ENCODE measurements at regions not wholly inside any gene's neighbourhood (a gene's known extent, or its start where the extent isn't known, plus 50 kb on each side); places are given as distances from the start of the nearest gene placed in this dataset.

DNA sequence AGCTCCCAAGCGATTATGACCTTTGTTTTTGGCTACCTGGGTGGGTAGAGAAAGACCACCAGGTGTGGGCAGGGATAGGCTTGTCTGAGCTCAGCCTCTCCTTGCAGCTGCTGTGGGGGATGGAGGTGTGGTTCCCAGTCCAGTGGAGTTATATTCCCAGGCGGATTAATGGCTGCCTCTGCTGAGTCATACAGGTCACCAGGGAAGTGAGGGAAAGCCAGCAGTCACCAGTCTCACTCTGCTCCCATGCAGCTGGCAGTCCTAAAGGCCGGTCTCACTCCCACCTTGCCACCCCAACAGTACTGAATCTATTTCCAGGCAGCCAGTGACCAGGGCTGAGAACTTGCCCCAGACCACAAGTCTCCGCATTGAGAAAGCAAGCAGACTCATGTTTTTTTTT lies 399.2 kb downstream of the VRK1 start:
- peaks cover 16% of the 10 kb centered on the region for H3K27me3 Mint-ChIP-seq (ENCODE audit: low read depth)
- DNase-seq, result no peak
- H3K27ac Mint-ChIP-seq, result no peak overlapping the region
- peaks cover 3% of the 10 kb centered on the region for H3K9me3 Mint-ChIP-seq (ENCODE audit: insufficient read depth)
- ATAC-seq, result no peak
- no peaks in the 10 kb centered on the region for H3K36me3 Mint-ChIP-seq (ENCODE audit: low read depth)
- peaks cover 6% of the 10 kb centered on the region for H3K4me1 Mint-ChIP-seq (ENCODE audit: low read depth)
- ChIA-PET POLR2A (no interaction called here), CTCF (no interaction called here)
- no peak overlapping the region for H3K4me3 Mint-ChIP-seq

GRCh38 chr14:97198813-97199212 lies 401.6 kb downstream of the VRK1 start:
- Mint-ChIP-seq H3K27me3 (ENCODE audit: low read depth) (peaks cover 4% of the 10 kb centered on the region), H3K4me1 (ENCODE audit: low read depth) (peaks cover 3% of the 10 kb centered on the region), H3K36me3 (ENCODE audit: low read depth) (no peaks in the 10 kb centered on the region), H3K27ac (no peak overlapping the region), H3K9me3 (ENCODE audit: insufficient read depth) (peaks cover 3% of the 10 kb centered on the region), H3K4me3 (no peak overlapping the region)
- POLR2A ChIA-PET, result no interaction called here
- DNase-seq (peak; percentile 39), ATAC-seq (no peak)
- CTCF ChIA-PET, result no interaction called here

DNA sequence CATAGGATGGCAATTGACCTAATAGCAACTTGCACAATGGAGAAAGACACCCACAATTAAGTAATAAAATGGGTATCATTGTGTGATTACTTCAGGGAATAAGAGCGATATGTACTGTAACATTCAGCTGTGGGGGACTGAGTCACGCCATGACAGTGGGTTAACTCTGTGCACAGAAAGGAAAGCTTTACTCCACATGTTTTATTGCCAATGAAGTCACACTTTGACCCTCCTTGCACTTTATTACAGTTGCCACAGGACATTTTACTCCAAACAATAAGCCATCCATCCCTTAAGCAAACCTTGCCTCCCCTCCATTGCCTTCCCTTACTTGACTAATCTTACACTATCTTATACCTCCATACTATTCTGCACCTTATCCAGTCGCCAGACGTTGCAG lies 403.1 kb downstream of the VRK1 start:
- Mint-ChIP-seq H3K27me3 (ENCODE audit: low read depth) (peaks cover 9% of the 10 kb centered on the region), H3K4me1 (ENCODE audit: low read depth) (peaks cover 3% of the 10 kb centered on the region), H3K36me3 (ENCODE audit: low read depth) (no peaks in the 10 kb centered on the region), H3K27ac (no peak overlapping the region), H3K9me3 (ENCODE audit: insufficient read depth) (peaks cover 3% of the 10 kb centered on the region), H3K4me3 (no peak overlapping the region)
- ChIA-PET CTCF (no interaction called here), POLR2A (no interaction called here)
- DNase-seq (no peak), ATAC-seq (no peak)

DNA sequence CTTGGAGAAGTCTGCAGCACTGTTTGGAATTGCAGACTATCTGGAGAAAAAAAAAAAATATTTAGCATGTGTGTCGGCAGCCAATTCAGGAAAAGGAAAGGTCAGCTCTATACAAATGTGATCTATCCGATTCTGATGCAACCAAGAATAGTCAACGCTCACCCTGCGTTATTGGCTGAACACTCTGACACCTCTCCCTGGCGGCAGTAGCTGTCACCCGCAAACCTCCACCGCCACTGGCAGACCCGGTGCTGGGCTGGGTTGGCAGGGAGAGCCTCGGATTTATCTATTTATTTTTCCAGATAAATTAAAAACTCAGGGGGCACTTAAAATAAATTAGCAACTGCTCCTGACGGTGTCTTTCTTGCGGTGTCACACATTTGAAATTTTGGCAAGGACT lies 409.7 kb downstream of the VRK1 start:
- peaks cover 17% of the 10 kb centered on the region for H3K27me3 Mint-ChIP-seq (ENCODE audit: low read depth)
- CTCF ChIA-PET, result interaction anchor here (0.7 kb wide), 1 partner anchor 23 kb away, joined by 3 read pairs; no protein-coding TSS in a partner anchor
- H3K9me3 Mint-ChIP-seq (ENCODE audit: insufficient read depth), result no peaks in the 10 kb centered on the region
- ATAC-seq (no peak), DNase-seq (no peak)
- H3K4me1 Mint-ChIP-seq (ENCODE audit: low read depth), result no peaks in the 10 kb centered on the region
- H3K36me3 Mint-ChIP-seq (ENCODE audit: low read depth), result no peaks in the 10 kb centered on the region
- POLR2A ChIA-PET, result no interaction called here
- no peak overlapping the region for H3K4me3 Mint-ChIP-seq
- H3K27ac Mint-ChIP-seq, result no peak overlapping the region

DNA sequence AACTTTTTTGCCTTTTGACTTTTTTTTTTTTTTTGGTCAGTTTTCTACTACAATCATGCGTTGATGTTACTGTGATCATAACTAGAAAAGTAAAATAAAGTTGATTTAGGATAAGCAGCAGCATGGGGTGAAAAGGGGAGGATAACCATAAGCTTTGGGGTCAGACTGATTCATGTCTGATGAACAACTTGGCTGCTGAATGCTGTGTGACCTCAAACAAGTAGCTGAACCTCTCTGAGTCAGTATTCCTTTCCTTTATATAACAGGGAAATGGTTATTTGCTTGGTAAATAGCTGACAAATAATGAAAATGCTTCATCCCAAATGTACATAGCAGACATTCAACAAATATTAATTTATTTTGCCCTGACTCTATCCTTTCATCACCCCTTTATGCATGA lies 413.0 kb downstream of the VRK1 start:
- ATAC-seq (no peak), DNase-seq (no peak)
- Mint-ChIP-seq H3K4me3 (no peak overlapping the region), H3K27ac (no peak overlapping the region), H3K36me3 (ENCODE audit: low read depth) (no peaks in the 10 kb centered on the region), H3K4me1 (ENCODE audit: low read depth) (no peaks in the 10 kb centered on the region), H3K27me3 (ENCODE audit: low read depth) (peaks cover 14% of the 10 kb centered on the region), H3K9me3 (ENCODE audit: insufficient read depth) (no peaks in the 10 kb centered on the region)
- ChIA-PET POLR2A (no interaction called here), CTCF (no interaction called here)

- no peaks in the 10 kb centered on the region for H3K9me3 Mint-ChIP-seq (ENCODE audit: insufficient read depth)
These were observed 415.2 kb downstream of the VRK1 start for GRCh38 chr14:97212399-97212798.

DNA sequence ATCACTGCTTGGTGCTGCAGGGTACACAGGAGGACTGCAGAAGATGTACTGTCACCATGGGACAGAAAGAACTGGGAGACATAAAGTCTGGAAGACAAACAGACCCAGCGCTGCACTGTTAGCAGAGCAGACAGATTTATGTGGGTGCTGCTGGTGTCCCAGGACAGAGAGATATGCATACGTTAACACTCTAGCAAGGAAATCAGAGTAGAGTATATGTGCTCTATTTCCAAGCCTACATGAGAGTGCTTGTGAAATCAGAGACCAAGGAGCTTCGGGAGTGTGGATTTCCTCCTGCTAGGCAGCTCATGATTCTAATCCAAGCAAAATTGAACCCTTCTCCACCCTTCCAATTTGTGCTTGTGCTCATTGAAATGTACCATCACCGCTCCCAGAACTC lies 416.5 kb downstream of the VRK1 start:
- no peaks in the 10 kb centered on the region for H3K9me3 Mint-ChIP-seq (ENCODE audit: insufficient read depth)
- ChIA-PET POLR2A (no interaction called here), CTCF (no interaction called here)
- peaks cover 32% of the 10 kb centered on the region for H3K27me3 Mint-ChIP-seq (ENCODE audit: low read depth)
- no peak overlapping the region for H3K27ac Mint-ChIP-seq
- no peak overlapping the region for H3K4me3 Mint-ChIP-seq
- ATAC-seq, result no peak
- H3K4me1 Mint-ChIP-seq (ENCODE audit: low read depth), result peaks cover 13% of the 10 kb centered on the region
- no peaks in the 10 kb centered on the region for H3K36me3 Mint-ChIP-seq (ENCODE audit: low read depth)
- no peak for DNase-seq

More at GRCh38 chr14:97212399-97212798, 415.2 kb downstream of the VRK1 start:
- peaks cover 23% of the 10 kb centered on the region for H3K27me3 Mint-ChIP-seq (ENCODE audit: low read depth)
- no peak overlapping the region for H3K4me3 Mint-ChIP-seq
- H3K27ac Mint-ChIP-seq, result no peak overlapping the region
- POLR2A ChIA-PET, result interaction anchor here (0.6 kb wide), 1 partner anchor 35 kb away, joined by 3 read pairs; no protein-coding TSS in a partner anchor
- CTCF ChIA-PET, result no interaction called here
- ATAC-seq (no peak), DNase-seq (no peak)
- peaks cover 3% of the 10 kb centered on the region for H3K4me1 Mint-ChIP-seq (ENCODE audit: low read depth)
- H3K36me3 Mint-ChIP-seq (ENCODE audit: low read depth), result no peaks in the 10 kb centered on the region

DNA sequence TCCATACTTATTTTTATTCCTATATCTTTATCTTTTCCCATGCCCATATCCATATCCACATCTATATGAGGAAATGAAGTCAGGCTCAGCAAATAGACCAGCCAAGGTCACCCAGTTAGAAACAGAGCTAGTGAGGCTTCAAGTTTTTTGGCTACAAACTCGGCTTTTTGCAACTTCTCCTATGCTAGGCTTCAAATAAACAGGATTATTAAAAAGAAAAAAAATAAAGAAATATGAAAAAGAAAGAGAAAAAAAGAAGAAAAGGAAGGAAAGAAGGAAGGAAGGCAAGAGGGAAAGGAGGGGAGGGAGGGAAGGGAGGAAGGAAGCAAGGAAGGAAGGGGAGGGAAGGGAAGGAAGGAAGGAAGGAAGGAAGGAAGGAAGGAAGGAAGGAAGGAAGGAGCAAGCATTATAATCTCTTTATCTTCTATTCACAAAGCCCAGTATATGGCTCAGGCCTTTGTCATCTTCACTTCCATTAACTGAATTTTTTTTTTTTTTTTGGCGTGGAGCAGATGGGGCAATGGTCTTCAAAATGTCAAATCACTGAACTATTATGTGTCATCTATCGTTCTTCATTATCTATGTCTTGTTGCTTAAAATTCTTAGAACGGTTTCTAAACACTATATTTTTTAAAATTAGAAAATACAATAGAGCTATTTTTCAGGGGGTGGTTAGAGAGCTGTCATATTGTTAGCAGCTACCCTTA lies 418.2 kb downstream of the VRK1 start:
- POLR2A ChIA-PET, result no interaction called here
- no peaks in the 10 kb centered on the region for H3K36me3 Mint-ChIP-seq (ENCODE audit: low read depth)

DNA sequence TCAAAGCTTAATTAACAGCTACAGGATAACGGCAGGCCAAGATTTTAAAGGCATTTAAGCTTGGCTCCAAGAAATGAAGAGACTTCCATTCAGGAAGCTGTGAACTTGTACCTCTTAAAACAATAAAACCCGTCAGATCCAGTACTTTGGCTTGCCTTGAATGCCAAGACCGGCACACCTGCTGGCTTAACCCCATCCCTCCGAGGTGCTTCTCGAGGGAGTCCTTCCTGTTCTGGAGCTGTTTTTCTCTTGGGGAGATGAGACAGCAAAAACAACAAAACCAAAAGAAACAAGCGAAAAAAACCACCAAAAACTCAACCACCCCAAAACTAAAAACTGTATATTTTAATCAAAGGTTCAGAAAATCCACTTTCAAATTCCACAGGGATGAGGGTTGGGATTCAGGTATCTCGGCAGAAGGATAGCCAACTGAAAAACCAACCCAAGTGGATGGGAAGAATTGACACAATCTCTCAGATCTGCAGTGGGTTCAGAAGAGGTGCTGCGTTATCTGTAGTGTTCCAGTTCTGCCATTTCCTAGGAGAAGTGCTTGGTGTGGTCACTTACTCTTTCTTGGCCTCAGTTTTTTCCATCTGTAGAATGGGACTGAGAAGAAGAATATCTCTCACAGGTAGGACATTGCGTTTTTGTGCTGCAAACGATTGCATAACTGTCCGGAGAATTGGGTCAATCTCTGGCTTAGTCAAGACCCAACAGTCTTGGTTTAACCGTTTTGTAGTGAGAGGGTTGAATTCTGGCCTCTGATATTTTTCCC lies 420.1 kb downstream of the VRK1 start:
- H3K27ac Mint-ChIP-seq, result no peak overlapping the region
- no peak for ATAC-seq
- no peak for DNase-seq
- peaks cover 24% of the 10 kb centered on the region for H3K4me1 Mint-ChIP-seq (ENCODE audit: low read depth)
- H3K9me3 Mint-ChIP-seq (ENCODE audit: insufficient read depth), result no peaks in the 10 kb centered on the region
- peaks cover 38% of the 10 kb centered on the region for H3K27me3 Mint-ChIP-seq (ENCODE audit: low read depth)
- CTCF ChIA-PET, result interaction anchor here (0.8 kb wide), 1 partner anchor 421 kb away, joined by 4 read pairs; no protein-coding TSS in a partner anchor
- no peaks in the 10 kb centered on the region for H3K36me3 Mint-ChIP-seq (ENCODE audit: low read depth)
- H3K4me3 Mint-ChIP-seq, result no peak overlapping the region
- POLR2A ChIA-PET, result no interaction called here

More for the DNA sequence above, 418.2 kb downstream of the VRK1 start:
- DNase-seq (no peak), ATAC-seq (no peak)
- Mint-ChIP-seq H3K9me3 (ENCODE audit: insufficient read depth) (no peaks in the 10 kb centered on the region), H3K4me3 (no peak overlapping the region), H3K27ac (no peak overlapping the region), H3K4me1 (ENCODE audit: low read depth) (peaks cover 24% of the 10 kb centered on the region), H3K27me3 (ENCODE audit: low read depth) (peaks cover 37% of the 10 kb centered on the region)
- CTCF ChIA-PET, result interaction anchor here (0.7 kb wide), 1 partner anchor 1705 kb away, joined by 3 read pairs; no protein-coding TSS in a partner anchor

- CTCF ChIA-PET, result no interaction called here
- Mint-ChIP-seq H3K27me3 (ENCODE audit: low read depth) (peaks cover 43% of the 10 kb centered on the region), H3K4me1 (ENCODE audit: low read depth) (peaks cover 24% of the 10 kb centered on the region)
These were observed 421.1 kb downstream of the VRK1 start for GRCh38 chr14:97218274-97218673.

GRCh38 chr14:97218691-97219430 lies 421.7 kb downstream of the VRK1 start:
- POLR2A ChIA-PET, result no interaction called here
- peak overlapping the region; percentile 56 for H3K27ac Mint-ChIP-seq
- H3K27me3 Mint-ChIP-seq (ENCODE audit: low read depth), result peaks cover 47% of the 10 kb centered on the region
- H3K9me3 Mint-ChIP-seq (ENCODE audit: insufficient read depth), result no peaks in the 10 kb centered on the region
- peak; percentile 57 for ATAC-seq
- peak overlapping the region; percentile 54 for H3K4me3 Mint-ChIP-seq
- peaks cover 24% of the 10 kb centered on the region for H3K4me1 Mint-ChIP-seq (ENCODE audit: low read depth)
- CTCF ChIA-PET, result interaction anchor here (0.7 kb wide), 1 partner anchor 129 kb away, joined by 3 read pairs; no protein-coding TSS in a partner anchor
- DNase-seq, result peak; percentile 49
- H3K36me3 Mint-ChIP-seq (ENCODE audit: low read depth), result no peaks in the 10 kb centered on the region

More at GRCh38 chr14:97218274-97218673, 421.1 kb downstream of the VRK1 start:
- Mint-ChIP-seq H3K27ac (no peak overlapping the region), H3K36me3 (ENCODE audit: low read depth) (no peaks in the 10 kb centered on the region), H3K9me3 (ENCODE audit: insufficient read depth) (no peaks in the 10 kb centered on the region), H3K4me3 (peak overlapping the region; percentile 54)
- ATAC-seq (no peak), DNase-seq (no peak)
- POLR2A ChIA-PET, result no interaction called here

Data from activated CD8-positive, alpha-beta T cell treated with anti-CD3 and anti-CD28 coated beads, Interleukin-2, amount 10 ng/mL, durations not matched to agents 7 days and 5 days (primary cell).